ENCODE measurements at regions not wholly inside any gene's neighbourhood (a gene's known extent, or its start where the extent isn't known, plus 50 kb on each side); places are given as distances from the start of the nearest gene placed in this dataset.

DNA sequence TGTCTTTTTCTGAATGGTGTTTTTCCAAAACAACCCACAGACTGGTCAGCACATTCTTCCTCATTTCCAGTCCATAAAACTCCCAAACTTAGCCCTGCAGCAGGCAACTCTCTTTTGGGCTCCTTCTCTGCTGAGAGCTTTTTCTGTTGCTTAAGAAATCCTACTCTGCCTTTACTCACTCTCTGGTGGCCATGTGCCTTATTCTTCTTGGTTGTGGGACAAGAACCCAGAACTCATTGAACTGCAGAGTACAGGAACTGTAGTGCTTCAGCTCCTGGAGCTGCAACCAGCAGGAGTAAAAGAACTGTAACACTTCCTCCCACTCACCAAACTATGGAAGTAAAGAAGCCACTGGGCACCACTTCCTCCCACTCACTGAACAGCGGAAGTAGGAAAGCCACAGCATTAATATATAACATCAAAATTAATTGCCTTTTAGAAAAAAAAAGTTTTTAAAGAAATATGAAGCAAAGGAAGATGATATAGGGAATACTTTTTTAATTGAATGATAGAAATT, 864.1 kb upstream of the PCDH10 start:
- TF ChIP-seq POLR2A (IDR thresholded peaks at IDR 0.05; ENCODE audit: low read length) (no peak), GATA1 (IDR thresholded peaks at IDR 0.05; ENCODE audit: low read depth, low read length) (no peak)
